H9 (cell line): ENCODE measurements at regions not wholly inside any gene's neighbourhood (a gene's known extent, or its start where the extent isn't known, plus 50 kb on each side); places are given as distances from the start of the nearest gene placed in this dataset.

ENCODE experiments used
- DNase-seq: peaks from one replicate; pipeline ENCODE4 v3.0.0-alpha.2; 2017
- H2AFZ ChIP-seq: one replicate; pipeline ENCODE4 v1.6.1; 2013; ENCODE audit warnings: mild to moderate bottlenecking, low read length, control low read depth, moderate library complexity
- H2AK5ac ChIP-seq: 2 replicates; pipeline ENCODE4 v1.6.1; 2013; ENCODE audit warnings: low read length, control low read depth, mixed read lengths; ENCODE audit not compliant: insufficient read length
- H2BK120ac ChIP-seq: one replicate; pipeline ENCODE4 v1.6.1; 2013; ENCODE audit warnings: low read depth, mild to moderate bottlenecking, low read length, control low read depth, inconsistent platforms; ENCODE audit not compliant: poor library complexity, severe bottlenecking
- H2BK12ac ChIP-seq: 2 replicates; pipeline ENCODE4 v1.6.1; 2013; ENCODE audit warnings: low read length, control low read depth, mixed read lengths, low read depth; ENCODE audit not compliant: insufficient read length
- H2BK15ac ChIP-seq: 2 replicates; pipeline ENCODE4 v1.6.1; 2013; ENCODE audit warnings: low read depth, low read length, control low read depth
- H2BK20ac ChIP-seq: one replicate; pipeline ENCODE4 v1.6.1; 2013; ENCODE audit warnings: low read depth, mild to moderate bottlenecking, low read length, control low read depth, inconsistent platforms; ENCODE audit not compliant: poor library complexity, severe bottlenecking
- H2BK5ac ChIP-seq: 2 replicates; pipeline ENCODE4 v1.6.1; 2013; ENCODE audit warnings: low read length, control low read depth, mixed read lengths; ENCODE audit not compliant: insufficient read length
- H3K14ac ChIP-seq: 2 replicates; pipeline ENCODE4 v1.6.1; 2013; ENCODE audit warnings: low read length, control low read depth; ENCODE audit not compliant: insufficient read depth
- H3K18ac ChIP-seq: 2 replicates; pipeline ENCODE4 v1.6.1; 2013; ENCODE audit warnings: low read depth, mild to moderate bottlenecking, mixed read lengths, low read length, control low read depth; ENCODE audit not compliant: insufficient read length
- H3K23ac ChIP-seq: 2 replicates; pipeline ENCODE4 v1.6.1; 2013; ENCODE audit warnings: low read length, control low read depth, mixed read lengths, low read depth; ENCODE audit not compliant: insufficient read length
- H3K23me2 ChIP-seq: 2 replicates; pipeline ENCODE4 v1.6.1; 2013; ENCODE audit warnings: low read depth, mild to moderate bottlenecking, mixed read lengths, low read length, control low read depth; ENCODE audit not compliant: insufficient read length, poor library complexity, severe bottlenecking
- H3K27ac ChIP-seq: 2 replicates; pipeline ENCODE4 v1.5.1; 2013; ENCODE audit warnings: low read length, control low read depth, mixed read lengths, low read depth; ENCODE audit not compliant: insufficient read length
- H3K27me3 ChIP-seq: 2 replicates; pipeline ENCODE4 v1.6.1; 2013; ENCODE audit warnings: low read length, control low read depth, inconsistent platforms; ENCODE audit not compliant: insufficient read depth
- H3K4ac ChIP-seq: 2 replicates; pipeline ENCODE4 v1.6.1; 2013; ENCODE audit warnings: low read depth, mild to moderate bottlenecking, control low read depth, inconsistent platforms, low read length, moderate library complexity
- H3K4me1 ChIP-seq: 2 replicates; pipeline ENCODE4 v1.6.1; 2013; ENCODE audit warnings: low read length, control low read depth, inconsistent platforms; ENCODE audit not compliant: insufficient read depth
- H3K4me2 ChIP-seq: 2 replicates; pipeline ENCODE4 v1.6.1; 2013; ENCODE audit warnings: low read length, control low read depth, mixed read lengths; ENCODE audit not compliant: insufficient read length, insufficient read depth
- H3K56ac ChIP-seq: 2 replicates; pipeline ENCODE4 v1.6.1; 2013; ENCODE audit warnings: low read depth, mild to moderate bottlenecking, mixed read lengths, low read length, control low read depth; ENCODE audit not compliant: insufficient read length
- H3K79me1 ChIP-seq: 2 replicates; pipeline ENCODE4 v1.6.1; 2013; ENCODE audit warnings: low read depth, mild to moderate bottlenecking, moderate library complexity, low read length, control low read depth, inconsistent platforms; ENCODE audit not compliant: insufficient read depth, poor library complexity, severe bottlenecking
- H3K79me2 ChIP-seq: 2 replicates; pipeline ENCODE4 v1.6.1; 2013; ENCODE audit warnings: low read length, control low read depth, inconsistent platforms; ENCODE audit not compliant: insufficient read depth
- H3K9ac ChIP-seq: 2 replicates; pipeline ENCODE4 v1.6.1; 2013; ENCODE audit warnings: low read length, control low read depth, mixed read lengths; ENCODE audit not compliant: insufficient read length; ENCODE audit errors: extremely low read depth
- H3K9me3 ChIP-seq: one replicate; pipeline ENCODE4 v1.6.1; 2013; ENCODE audit warnings: low read depth, low read length, inconsistent platforms; ENCODE audit not compliant: control insufficient read depth
- H3T11ph ChIP-seq: one replicate; pipeline ENCODE4 v1.6.1; 2013; ENCODE audit warnings: mild to moderate bottlenecking, low read length, control low read depth, inconsistent platforms
- H4K20me1 ChIP-seq: one replicate; pipeline ENCODE4 v1.6.1; 2013; ENCODE audit not compliant: control insufficient read depth, insufficient read length, insufficient read depth
- H4K5ac ChIP-seq: 2 replicates; pipeline ENCODE4 v1.6.1; 2013; ENCODE audit warnings: low read depth, mild to moderate bottlenecking, mixed read lengths, low read length, control low read depth; ENCODE audit not compliant: insufficient read length
- H4K8ac ChIP-seq: replicated peaks from 2 replicates; pipeline ENCODE4 v1.6.1; 2013; ENCODE audit warnings: low read length, control low read depth, mixed read lengths, low read depth; ENCODE audit not compliant: insufficient read length
- H4K91ac ChIP-seq: 2 replicates; pipeline ENCODE4 v1.6.1; 2013; ENCODE audit warnings: low read depth, mild to moderate bottlenecking, moderate library complexity, mixed read lengths, low read length, control low read depth; ENCODE audit not compliant: insufficient read length
- H3K27ac Mint-ChIP-seq, 3 experiments: 2 replicates in 2 of 3; 3 replicates in 1 of 3; pipeline ENCODE4 v1.8.0; 2020 to 2021; ENCODE audit warnings: mixed read lengths in 3 of 3, mild to moderate bottlenecking in 1 of 3, moderate library complexity in 1 of 3
- H3K27me3 Mint-ChIP-seq: 2 replicates; pipeline ENCODE4 v1.8.0; 2021; ENCODE audit warnings: low read depth, mild to moderate bottlenecking, moderate library complexity, mixed read lengths
- H3K36me3 Mint-ChIP-seq, 3 experiments: 2 replicates in 2 of 3; 3 replicates in 1 of 3; pipeline ENCODE4 v1.8.0; 2020 to 2021; ENCODE audit warnings: low read depth in 3 of 3, mixed read lengths in 3 of 3; ENCODE audit not compliant: insufficient read depth in 1 of 3
- H3K4me1 Mint-ChIP-seq, 2 experiments: 2 replicates each; pipeline ENCODE4 v1.8.0; 2020; ENCODE audit warnings: mixed read lengths in 2 of 2
- H3K4me3 Mint-ChIP-seq, 2 experiments: 2 replicates in 1 of 2; 3 replicates in 1 of 2; pipeline ENCODE4 v1.8.0; 2020 to 2021; ENCODE audit warnings: mild to moderate bottlenecking in 2 of 2, mixed read lengths in 2 of 2, moderate library complexity in 1 of 2
- H3K9me3 Mint-ChIP-seq, 2 experiments: 2 replicates in 1 of 2; 3 replicates in 1 of 2; pipeline ENCODE4 v1.8.0; 2020; ENCODE audit warnings: mild to moderate bottlenecking in 2 of 2, mixed read lengths in 2 of 2, moderate library complexity in 1 of 2
- CTCF ChIP-seq: fragments of 200-600 bp; sonication (generic); conservative IDR thresholded peaks from 3 replicates; pipeline ENCODE4 v1.8.0; 2021; ENCODE audit warnings: antibody characterized with exemption, mild to moderate bottlenecking
- WGBS: extraction: QIAGEN DNeasy Blood & Tissue Kit; methylation state at CpG from one replicate; pipeline ENCODE4 v1.1.7; 2013; ENCODE audit warnings: missing lambda C conversion rate, low lambda C conversion rate, mixed read lengths; ENCODE audit not compliant: insufficient read length; ENCODE audit errors: extremely low coverage; 5-methylcytosine and 5-hydroxymethylcytosine counted together

GRCh38 chr3:143183665-143183964 is 64.0 kb downstream of the CHST2 start:
- H3K9ac ChIP-seq, result no peak overlapping the region
- no peak overlapping the region for H2BK5ac ChIP-seq
- H4K20me1 ChIP-seq, result no peaks in the 10 kb centered on the region
- H2BK20ac ChIP-seq, result no peak overlapping the region
- H3K14ac ChIP-seq, result no peak overlapping the region
- H3K9me3 Mint-ChIP-seq, result peaks cover 0 to 5% of the 10 kb centered on the region in 2 experiments; a peak in 2 of 5 replicates
- no peaks in the 10 kb centered on the region for H3K79me1 ChIP-seq
- no peak overlapping the region for H3K4ac ChIP-seq
- no peak overlapping the region for H3K27ac ChIP-seq
- no peaks in the 10 kb centered on the region for H3K9me3 ChIP-seq
- H3K56ac ChIP-seq, result no peak overlapping the region
- H2BK15ac ChIP-seq, result no peak overlapping the region
- no peak overlapping the region for H4K91ac ChIP-seq
- H3K18ac ChIP-seq, result no peak overlapping the region
- H2BK120ac ChIP-seq, result no peak overlapping the region
- TF ChIP-seq CTCF, result no peak
- no peak overlapping the region; a peak in 1 of 5 replicates for H3K4me3 Mint-ChIP-seq
- no peak overlapping the region for H3K4me2 ChIP-seq
- no peak overlapping the region for H4K8ac ChIP-seq
- no peaks in the 10 kb centered on the region for H3K27me3 ChIP-seq
- H3K23ac ChIP-seq, result no peak overlapping the region
- no peaks in the 10 kb centered on the region for H3K27me3 Mint-ChIP-seq
- H4K5ac ChIP-seq, result no peak overlapping the region
- no peaks in the 10 kb centered on the region for H3K23me2 ChIP-seq
- no peak for DNase-seq
- H3T11ph ChIP-seq, result no peak overlapping the region
- no peaks in the 10 kb centered on the region for H3K4me1 ChIP-seq
- no peaks in the 10 kb centered on the region for H3K4me1 Mint-ChIP-seq
- H2BK12ac ChIP-seq, result no peak overlapping the region
- no peak overlapping the region for H3K27ac Mint-ChIP-seq
- WGBS, result no CpG with 5 or more reads among the region's 4 CpGs
- H3K36me3 Mint-ChIP-seq, result no peaks in the 10 kb centered on the region
- H2AK5ac ChIP-seq, result no peak overlapping the region
- no peaks in the 10 kb centered on the region for H3K79me2 ChIP-seq
- no peak overlapping the region for H2AFZ ChIP-seq
